NT2/D1 (cell line): ENCODE measurements at regions not wholly inside any gene's neighbourhood (a gene's known extent, or its start where the extent isn't known, plus 50 kb on each side); places are given as distances from the start of the nearest gene placed in this dataset.
A peak's percentile ranks its signal among the peaks of the same experiment; 100 is the strongest.

Experiments
- DNase-seq: peaks from one replicate; pipeline ENCODE4 v3.0.0-alpha.2; 2011; ENCODE audit warnings: low read depth, low spot score
- H3K27me3 ChIP-seq: 2 replicates; pipeline ENCODE4 v1.6.0; 2011; ENCODE audit warnings: mild to moderate bottlenecking; ENCODE audit not compliant: insufficient read length, insufficient read depth
- H3K36me3 ChIP-seq: 2 replicates; pipeline ENCODE4 v1.6.1; 2011; ENCODE audit warnings: mild to moderate bottlenecking, low read length, mixed read lengths; ENCODE audit not compliant: insufficient read depth, insufficient read length
- H3K4me1 ChIP-seq: 2 replicates; pipeline ENCODE4 v1.5.1; 2011; ENCODE audit not compliant: insufficient read depth, insufficient read length
- H3K4me3 ChIP-seq: 2 replicates; pipeline ENCODE4 v1.5.1; 2011; ENCODE audit warnings: low read depth; ENCODE audit not compliant: insufficient read length
- H3K9ac ChIP-seq: 2 replicates; pipeline ENCODE4 v1.6.0; 2011; ENCODE audit warnings: low read depth; ENCODE audit not compliant: insufficient read length
- H3K9me3 ChIP-seq: 2 replicates; pipeline ENCODE4 v1.5.1; 2011; ENCODE audit warnings: mild to moderate bottlenecking, low read length; ENCODE audit not compliant: insufficient read depth
- SUZ12 ChIP-seq: IDR thresholded peaks from 2 replicates; pipeline ENCODE4 v1.6.1; 2011; ENCODE audit not compliant: insufficient read length, insufficient read depth; ENCODE audit errors: extremely low read depth
- YY1 ChIP-seq: IDR thresholded peaks from 2 replicates; pipeline ENCODE4 v1.6.1; 2011; ENCODE audit not compliant: insufficient read length, insufficient read depth
- ZNF274 ChIP-seq: IDR thresholded peaks from 2 replicates; pipeline ENCODE4 v1.6.1; 2011; ENCODE audit warnings: mild to moderate bottlenecking, low read depth, low read length

DNA sequence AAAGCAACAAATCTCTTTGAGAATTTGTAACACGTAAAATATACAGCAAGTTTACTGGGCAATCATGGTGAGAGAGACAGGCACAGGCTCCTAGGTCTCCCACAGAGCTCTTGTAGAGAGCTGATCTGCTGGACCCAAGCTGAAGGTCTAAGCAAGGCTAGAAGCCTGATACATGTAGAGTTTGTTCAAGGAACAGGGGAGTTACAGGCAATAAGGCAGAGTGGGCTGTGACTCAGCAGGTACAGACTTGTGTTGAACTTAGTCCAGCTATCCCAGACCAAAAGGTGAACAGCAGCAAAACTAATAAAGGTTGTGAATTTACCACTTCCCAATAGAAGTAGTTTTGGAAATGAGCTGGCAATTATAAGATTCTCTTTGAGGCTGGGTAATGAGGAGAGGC, 273.6 kb downstream of the GRIN2B start:
- Histone ChIP-seq H3K9ac (no peak overlapping the region), H3K36me3 (no peaks in the 10 kb centered on the region), H3K9me3 (no peaks in the 10 kb centered on the region), H3K4me1 (no peaks in the 10 kb centered on the region), H3K27me3 (no peaks in the 10 kb centered on the region), H3K4me3 (no peak overlapping the region)
- DNase-seq = no peak
- TF ChIP-seq YY1 (no peak), ZNF274 (no peak), SUZ12 (no peak)

DNA sequence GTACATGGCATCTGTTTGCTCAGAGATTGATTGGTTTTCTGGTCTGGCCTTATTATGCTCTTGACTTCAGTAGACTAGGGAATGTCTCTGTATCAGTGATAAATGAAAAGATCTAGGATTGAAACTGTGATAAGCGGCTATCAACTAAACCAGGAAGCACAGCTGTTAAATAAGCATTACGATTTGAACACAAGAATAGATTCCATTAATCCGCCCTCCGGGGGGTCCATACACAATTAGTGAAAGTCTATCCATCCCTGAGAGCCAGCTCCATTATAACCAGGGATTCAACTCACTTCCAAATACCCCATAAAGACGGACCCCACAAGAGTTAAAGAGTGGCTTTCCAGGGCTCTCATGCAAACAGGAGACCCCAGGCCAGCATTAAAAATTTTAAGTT, 279.0 kb downstream of the GRIN2B start:
- no peak for TF ChIP-seq SUZ12
- no peak for TF ChIP-seq YY1
- TF ChIP-seq ZNF274 = no peak
- H3K9ac ChIP-seq = no peak overlapping the region
- no peak for DNase-seq
- no peaks in the 10 kb centered on the region for H3K9me3 ChIP-seq
- no peaks in the 10 kb centered on the region for H3K27me3 ChIP-seq
- H3K4me3 ChIP-seq = no peak overlapping the region
- no peaks in the 10 kb centered on the region for H3K36me3 ChIP-seq
- peaks cover 3% of the 10 kb centered on the region for H3K4me1 ChIP-seq

DNA sequence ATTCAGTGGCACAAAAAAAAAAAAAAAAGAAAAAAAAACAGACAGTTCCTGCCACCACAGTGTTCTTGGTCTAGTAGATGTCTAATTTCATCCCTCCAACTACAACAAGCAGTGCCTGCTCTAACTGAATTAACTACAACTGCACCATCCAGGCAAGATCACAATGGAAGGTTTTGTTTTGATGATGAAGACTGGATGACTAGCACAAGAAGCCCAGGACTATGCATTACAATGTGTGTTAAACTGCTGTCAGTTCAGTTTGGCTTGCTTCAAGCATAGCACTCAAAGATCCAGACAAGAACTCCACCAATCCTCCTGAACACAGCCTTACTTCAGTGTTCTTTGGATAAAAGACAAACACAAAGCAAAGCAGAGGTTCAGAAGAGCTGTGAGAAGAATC, 279.9 kb downstream of the GRIN2B start:
- TF ChIP-seq SUZ12 = no peak
- TF ChIP-seq YY1 = no peak
- no peak for TF ChIP-seq ZNF274

DNA sequence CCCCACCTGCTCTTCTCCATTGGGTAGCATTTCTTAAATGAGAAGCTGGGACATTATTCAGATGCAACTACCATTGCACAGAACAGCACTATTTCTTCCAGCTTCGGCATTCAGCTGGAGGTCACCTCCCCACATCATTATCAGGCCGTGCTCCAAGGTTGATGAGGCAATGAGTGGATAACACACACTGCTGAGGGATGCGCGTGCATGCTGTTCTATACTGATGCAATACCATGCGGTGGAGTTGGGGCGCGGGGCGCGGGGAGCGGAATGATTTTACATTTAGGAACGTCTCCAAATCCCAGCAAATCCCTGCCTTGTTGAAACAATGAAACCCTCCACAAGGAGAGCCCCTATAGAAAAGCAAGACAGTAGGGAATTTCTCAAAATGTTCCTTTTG, 283.4 kb downstream of the GRIN2B start:
- Histone ChIP-seq H3K4me1 (peaks cover 3% of the 10 kb centered on the region), H3K9ac (no peak overlapping the region), H3K4me3 (no peak overlapping the region), H3K9me3 (no peaks in the 10 kb centered on the region), H3K27me3 (no peaks in the 10 kb centered on the region), H3K36me3 (no peaks in the 10 kb centered on the region)
- no peak for DNase-seq
- TF ChIP-seq YY1 = no peak

More for the DNA sequence above, 279.9 kb downstream of the GRIN2B start:
- H3K4me1 ChIP-seq = peaks cover 3% of the 10 kb centered on the region
- H3K27me3 ChIP-seq = no peaks in the 10 kb centered on the region
- H3K4me3 ChIP-seq = no peak overlapping the region
- no peaks in the 10 kb centered on the region for H3K36me3 ChIP-seq
- no peak overlapping the region for H3K9ac ChIP-seq
- no peaks in the 10 kb centered on the region for H3K9me3 ChIP-seq
- DNase-seq = peak; percentile 84

DNA sequence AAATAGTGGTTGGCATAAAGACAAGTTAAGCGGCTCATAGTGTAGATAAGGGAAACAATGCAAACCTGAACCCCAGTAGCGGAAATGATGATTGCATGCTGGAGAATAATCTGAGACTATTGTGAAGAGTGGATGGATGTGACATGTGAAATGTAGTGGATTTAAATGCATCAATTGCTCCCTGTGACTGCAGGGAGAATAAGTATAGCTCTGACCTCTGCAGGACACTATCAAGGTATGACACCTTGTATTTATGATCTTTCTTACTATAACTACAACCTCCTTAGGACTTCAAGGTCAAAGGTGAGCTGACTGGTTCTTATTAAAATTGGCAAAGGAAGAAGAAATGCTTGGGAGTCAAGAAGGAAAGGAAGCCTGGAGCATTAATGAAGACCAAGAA, 285.6 kb downstream of the GRIN2B start:
- no peak overlapping the region for H3K4me3 ChIP-seq

DNA sequence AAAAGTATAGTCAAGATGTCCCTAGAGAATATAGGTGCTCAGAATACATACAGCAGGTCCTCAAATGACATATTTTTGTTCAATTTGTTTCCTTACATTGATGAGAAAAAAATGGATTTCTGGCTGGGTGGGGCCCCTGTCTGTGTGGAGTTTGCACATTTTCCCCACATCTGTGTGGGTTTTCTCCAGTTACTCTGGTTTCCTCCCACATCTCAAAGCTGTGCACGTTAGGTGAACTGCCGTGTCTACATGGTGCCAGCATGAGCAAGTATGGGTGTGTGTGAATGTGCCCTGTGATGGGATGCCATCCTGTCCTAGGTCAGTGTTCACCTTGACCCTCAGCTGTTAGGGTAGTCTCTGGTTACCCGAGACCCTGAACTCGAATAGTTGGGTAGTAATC, 289.1 kb downstream of the GRIN2B start:
- Histone ChIP-seq H3K9me3 (no peaks in the 10 kb centered on the region), H3K27me3 (no peaks in the 10 kb centered on the region), H3K4me1 (no peaks in the 10 kb centered on the region), H3K9ac (no peak overlapping the region), H3K4me3 (no peak overlapping the region), H3K36me3 (no peaks in the 10 kb centered on the region)
- no peak for TF ChIP-seq YY1
- no peak for DNase-seq

More for the DNA sequence above, 285.6 kb downstream of the GRIN2B start:
- Histone ChIP-seq H3K36me3 (no peaks in the 10 kb centered on the region), H3K4me1 (peaks cover under 1% of the 10 kb centered on the region), H3K9me3 (no peaks in the 10 kb centered on the region), H3K27me3 (no peaks in the 10 kb centered on the region), H3K9ac (no peak overlapping the region)
- TF ChIP-seq YY1 = no peak
- TF ChIP-seq ZNF274 = no peak
- no peak for TF ChIP-seq SUZ12
- DNase-seq = no peak

DNA sequence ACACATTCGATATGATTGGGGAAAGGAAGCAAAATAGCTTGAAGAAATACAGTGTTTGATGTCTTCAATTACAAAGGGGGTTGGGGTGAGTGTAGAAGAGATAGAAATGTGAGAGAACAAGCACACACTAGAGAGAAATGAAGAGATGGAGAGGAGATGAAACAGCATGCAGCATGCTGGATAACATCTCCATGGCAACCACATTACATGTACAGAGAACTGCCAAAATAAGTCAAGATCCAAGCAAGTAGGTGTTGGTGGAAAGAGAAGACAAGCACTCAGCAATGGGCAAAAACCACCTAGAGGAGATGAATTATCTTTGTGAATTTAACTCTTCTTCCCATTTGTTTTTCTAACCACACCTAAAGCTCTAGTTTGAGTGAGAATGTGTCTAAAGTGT, 289.8 kb downstream of the GRIN2B start:
- no peaks in the 10 kb centered on the region for H3K4me1 ChIP-seq
- no peak for TF ChIP-seq SUZ12
- TF ChIP-seq ZNF274 = no peak
- TF ChIP-seq YY1 = no peak
- H3K9ac ChIP-seq = no peak overlapping the region
- H3K9me3 ChIP-seq = no peaks in the 10 kb centered on the region
- no peaks in the 10 kb centered on the region for H3K36me3 ChIP-seq
- no peaks in the 10 kb centered on the region for H3K27me3 ChIP-seq
- DNase-seq = no peak
- H3K4me3 ChIP-seq = no peak overlapping the region

DNA sequence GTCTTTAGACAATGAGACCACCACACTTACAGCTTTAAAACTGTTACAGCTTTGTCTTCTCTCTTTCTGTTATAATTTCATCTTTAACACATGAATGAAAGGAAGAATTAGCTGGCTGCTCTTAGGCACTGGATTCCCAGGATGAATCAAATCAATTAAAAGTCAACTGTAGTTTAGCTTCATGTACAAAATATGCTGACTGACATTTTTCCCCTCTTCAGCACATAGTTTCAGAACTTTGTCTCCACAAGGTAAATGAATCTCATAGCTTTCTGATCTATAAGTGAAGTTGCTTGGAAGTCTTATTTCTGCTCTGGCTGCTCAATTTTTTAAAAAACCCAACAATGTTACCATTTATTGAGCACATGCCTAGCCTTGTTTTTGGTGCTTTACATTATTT, 293.8 kb downstream of the GRIN2B start:
- H3K27me3 ChIP-seq = no peaks in the 10 kb centered on the region
- TF ChIP-seq ZNF274 (no peak), SUZ12 (no peak), YY1 (no peak)
- no peak overlapping the region for H3K9ac ChIP-seq
- H3K4me3 ChIP-seq = no peak overlapping the region
- no peaks in the 10 kb centered on the region for H3K4me1 ChIP-seq
- DNase-seq = no peak
- no peaks in the 10 kb centered on the region for H3K36me3 ChIP-seq
- H3K9me3 ChIP-seq = no peaks in the 10 kb centered on the region
